ENCODE measurements at regions not wholly inside any gene's neighbourhood (a gene's known extent, or its start where the extent isn't known, plus 50 kb on each side); places are given as distances from the start of the nearest gene placed in this dataset.

- TF ChIP-seq CTCF (IDR thresholded peaks at IDR 0.05) (no peak), POLR2A (IDR thresholded peaks at IDR 0.05) (no peak)
Measured at GRCh38 chr17:45686250-45686649, 97.9 kb upstream of the CRHR1 start.
